Effector memory CD8-positive, alpha-beta T cell (primary cell): ENCODE measurements at regions not wholly inside any gene's neighbourhood (a gene's known extent, or its start where the extent isn't known, plus 50 kb on each side); places are given as distances from the start of the nearest gene placed in this dataset.

Experiments used
- ATAC-seq: fragments of 150-1000 bp; cut with Tn5 transposase; replicated peaks from 2 replicates; pipeline ENCODE4 v1.10.0; 2021; ENCODE audit warnings: mild to moderate bottlenecking, moderate library complexity
- DNase-seq, 3 experiments: peaks; one replicate each; pipeline ENCODE4 v3.0.0; 2021
- H3K27ac Mint-ChIP-seq, 2 donors: one replicate each; pipeline ENCODE4 v1.8.0; 2022; ENCODE audit warnings: mild to moderate bottlenecking in 2 of 2, mixed read lengths in 2 of 2, moderate library complexity in 2 of 2
- H3K27me3 Mint-ChIP-seq, 2 donors: one replicate each; pipeline ENCODE4 v1.8.0; 2022; ENCODE audit warnings: mixed read lengths in 2 of 2
- H3K36me3 Mint-ChIP-seq: one replicate; pipeline ENCODE4 v1.8.0; 2022; ENCODE audit warnings: mild to moderate bottlenecking, moderate library complexity, mixed read lengths; ENCODE audit not compliant: insufficient read depth
- H3K4me1 Mint-ChIP-seq, 2 donors: one replicate each; pipeline ENCODE4 v1.8.0; 2022; ENCODE audit warnings: low read depth in 2 of 2, mixed read lengths in 2 of 2
- H3K4me3 Mint-ChIP-seq, 2 donors: one replicate each; pipeline ENCODE4 v1.8.0; 2022; ENCODE audit warnings: mild to moderate bottlenecking in 2 of 2, mixed read lengths in 2 of 2, moderate library complexity in 2 of 2
- H3K9me3 Mint-ChIP-seq, 2 donors: one replicate each; pipeline ENCODE4 v1.8.0; 2022; ENCODE audit warnings: mixed read lengths in 2 of 2

DNA sequence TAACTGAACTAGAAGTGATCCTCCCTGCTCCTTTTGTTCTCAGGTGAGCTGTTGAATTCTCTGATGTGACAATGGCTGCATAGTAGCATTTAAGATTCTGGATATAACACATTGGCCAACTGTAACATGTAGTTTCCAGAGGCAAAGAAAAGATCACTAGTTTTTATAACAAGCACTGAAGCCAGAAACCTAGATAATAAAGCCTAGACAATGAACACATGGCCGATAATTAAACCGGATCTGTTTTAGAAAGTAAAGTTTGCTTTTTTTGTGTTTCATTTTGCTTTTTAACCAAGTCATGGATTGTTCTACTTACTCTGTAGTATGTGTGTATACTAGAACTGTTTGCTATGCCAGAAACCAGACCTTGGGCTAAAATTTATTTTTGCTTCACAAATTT, 225.5 kb upstream of the KLHL1 start:
- no peak overlapping the region for H3K27ac Mint-ChIP-seq
- no peaks in the 10 kb centered on the region for H3K36me3 Mint-ChIP-seq
- DNase-seq (no peak), ATAC-seq (no peak)
- H3K4me1 Mint-ChIP-seq, result no peaks in the 10 kb centered on the region
- H3K4me3 Mint-ChIP-seq, result no peak overlapping the region
- no peaks in the 10 kb centered on the region for H3K27me3 Mint-ChIP-seq
- H3K9me3 Mint-ChIP-seq, result peaks cover 2 to 13% of the 10 kb centered on the region in 2 donors

DNA sequence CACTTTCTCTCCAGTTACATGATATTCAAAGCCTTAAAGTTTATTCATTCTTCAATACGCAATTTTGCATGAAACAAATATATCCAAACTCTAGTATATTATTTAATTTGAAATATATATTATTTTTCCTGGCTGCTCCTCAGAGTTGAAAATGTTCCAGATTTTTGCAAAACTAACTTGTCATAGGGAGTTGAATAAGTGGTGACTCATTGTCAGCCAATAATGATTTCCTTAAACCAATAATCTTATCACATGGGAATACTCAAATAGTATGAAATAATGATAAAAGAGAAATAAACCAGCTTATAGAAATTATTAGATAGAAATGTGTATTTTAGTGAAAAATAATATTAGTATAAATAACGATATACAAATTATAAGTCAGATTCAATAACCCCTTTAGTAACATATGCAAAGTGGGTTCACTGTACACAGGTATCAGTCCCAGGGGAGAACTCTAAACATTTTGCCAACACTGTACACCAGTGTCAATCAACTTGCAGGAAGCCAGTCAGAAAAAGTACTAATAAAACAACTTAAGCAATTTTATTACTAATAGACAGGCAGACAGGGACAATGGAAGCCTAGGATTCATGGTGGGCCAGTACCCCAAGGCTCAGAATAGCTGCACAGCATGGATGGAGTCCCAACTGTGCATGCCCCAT, 222.6 kb upstream of the KLHL1 start:
- Mint-ChIP-seq H3K4me3 (no peak overlapping the region), H3K9me3 (peaks cover 4 to 16% of the 10 kb centered on the region in 2 donors), H3K4me1 (no peaks in the 10 kb centered on the region), H3K27ac (no peak overlapping the region), H3K27me3 (no peaks in the 10 kb centered on the region), H3K36me3 (no peaks in the 10 kb centered on the region)
- ATAC-seq, result no peak
- no peak for DNase-seq

DNA sequence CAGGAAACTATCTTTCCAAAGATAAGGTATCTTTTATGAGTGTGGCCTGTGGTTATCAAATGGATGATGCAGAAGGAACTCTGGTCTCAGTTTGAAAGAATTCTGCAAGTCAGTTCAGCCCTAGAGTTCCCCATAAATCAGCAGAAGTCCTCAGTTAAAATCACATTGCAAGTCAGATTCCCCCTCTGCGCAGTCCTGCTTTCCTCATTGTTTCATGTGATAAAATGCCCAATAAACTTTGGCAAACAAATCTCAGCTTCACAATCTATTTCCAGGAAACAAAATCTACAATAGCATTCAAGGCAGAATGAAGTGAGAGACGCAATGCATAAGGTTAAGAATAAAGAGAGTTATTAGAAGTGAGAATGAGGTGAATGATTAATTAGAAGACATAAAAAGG, 216.3 kb upstream of the KLHL1 start:
- Mint-ChIP-seq H3K4me3 (no peak overlapping the region), H3K4me1 (no peaks in the 10 kb centered on the region), H3K9me3 (peaks cover 2 to 19% of the 10 kb centered on the region in 2 donors)

DNA sequence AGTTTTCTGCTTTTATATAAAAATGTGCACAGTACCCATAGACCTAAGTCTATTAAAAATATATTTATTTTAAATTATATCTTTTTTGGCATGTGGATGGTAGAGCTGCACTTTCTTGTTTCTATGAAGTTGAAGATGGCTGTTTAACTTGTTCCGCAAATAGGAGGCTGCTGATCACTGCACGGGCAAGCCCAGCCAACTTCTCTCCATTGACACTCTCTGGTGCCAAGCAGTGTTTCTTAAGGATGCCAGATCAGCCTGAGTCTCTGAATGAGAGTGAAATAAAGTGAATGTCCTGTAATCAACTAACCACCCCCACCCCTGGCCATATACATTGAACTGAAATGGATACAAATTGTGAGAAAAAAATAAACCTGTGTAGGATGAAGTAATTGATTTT, 202.9 kb upstream of the KLHL1 start:
- no peaks in the 10 kb centered on the region for H3K27me3 Mint-ChIP-seq
- no peak overlapping the region for H3K27ac Mint-ChIP-seq
- no peak overlapping the region for H3K4me3 Mint-ChIP-seq
- H3K9me3 Mint-ChIP-seq, result peaks cover 0 to 12% of the 10 kb centered on the region in 2 donors
- DNase-seq, result no peak
- H3K4me1 Mint-ChIP-seq, result no peaks in the 10 kb centered on the region
- ATAC-seq, result no peak
- no peaks in the 10 kb centered on the region for H3K36me3 Mint-ChIP-seq

More for the DNA sequence above, 216.3 kb upstream of the KLHL1 start:
- Mint-ChIP-seq H3K27me3 (no peaks in the 10 kb centered on the region), H3K27ac (no peak overlapping the region), H3K36me3 (no peaks in the 10 kb centered on the region)
- DNase-seq (no peak), ATAC-seq (no peak)

DNA sequence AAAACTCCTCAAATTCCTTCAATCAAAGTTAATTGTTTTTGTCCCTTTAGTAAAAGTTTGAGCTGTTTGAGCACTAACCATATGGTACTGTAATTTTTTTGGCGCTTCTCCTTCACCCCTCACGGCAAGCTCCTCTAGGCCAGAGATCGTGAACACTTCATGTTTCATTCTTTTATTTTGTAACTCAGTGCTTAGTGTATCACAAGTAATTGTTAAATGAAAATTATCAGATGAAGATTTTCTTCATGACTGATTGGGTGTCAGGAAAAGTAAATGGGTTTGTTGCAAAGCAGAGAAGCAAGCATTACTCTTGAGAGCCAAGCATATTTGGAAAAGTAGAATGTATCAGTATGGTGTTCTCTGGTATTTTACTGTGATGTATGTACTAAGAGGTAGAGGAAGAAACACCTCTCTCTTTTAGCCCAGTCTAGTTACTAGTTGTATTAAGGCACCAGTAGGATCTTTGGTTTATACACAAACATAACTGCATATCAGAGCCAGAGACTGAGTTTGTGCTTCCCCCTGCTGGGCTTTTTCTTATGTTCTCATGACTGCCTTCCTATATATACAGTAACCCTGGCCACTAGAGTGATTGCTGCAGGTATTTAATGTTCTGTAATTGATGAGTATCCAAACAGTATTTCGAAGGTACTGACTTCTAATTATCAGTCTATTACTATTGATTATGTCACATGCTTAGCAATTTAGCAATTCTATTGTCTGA, 202.3 kb upstream of the KLHL1 start:
- no peak overlapping the region for H3K4me3 Mint-ChIP-seq
- DNase-seq (no peak), ATAC-seq (no peak)
- no peaks in the 10 kb centered on the region for H3K27me3 Mint-ChIP-seq
- peaks cover 0 to 12% of the 10 kb centered on the region in 2 donors for H3K9me3 Mint-ChIP-seq
- no peaks in the 10 kb centered on the region for H3K4me1 Mint-ChIP-seq
- no peaks in the 10 kb centered on the region for H3K36me3 Mint-ChIP-seq
- no peak overlapping the region for H3K27ac Mint-ChIP-seq

DNA sequence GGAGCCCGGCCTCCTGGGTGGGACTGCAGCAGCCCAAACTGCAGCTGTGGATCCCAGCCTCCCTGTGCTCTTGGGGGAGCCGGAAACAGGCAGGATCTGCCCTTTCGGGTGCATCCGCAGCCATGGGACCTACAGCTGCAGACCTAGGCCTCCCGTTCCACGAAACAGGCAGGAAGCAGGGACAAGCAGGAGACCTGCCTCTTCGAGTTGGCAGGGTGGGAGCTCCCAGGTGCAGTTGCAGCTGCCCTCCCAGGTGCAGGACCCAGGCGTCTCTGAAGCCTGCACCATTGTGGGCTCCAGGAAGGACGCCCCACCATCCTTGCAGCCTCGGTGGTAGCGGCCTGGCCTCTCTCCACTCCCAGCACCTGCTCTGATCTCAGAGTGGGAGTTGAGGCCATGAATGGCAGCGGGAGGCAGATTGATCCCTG, 189.0 kb upstream of the KLHL1 start:
- ATAC-seq (no peak), DNase-seq (no peak)
- H3K36me3 Mint-ChIP-seq, result no peaks in the 10 kb centered on the region
- peaks cover 8 to 22% of the 10 kb centered on the region in 2 donors for H3K9me3 Mint-ChIP-seq
- no peaks in the 10 kb centered on the region for H3K27me3 Mint-ChIP-seq
- no peak overlapping the region for H3K4me3 Mint-ChIP-seq
- H3K27ac Mint-ChIP-seq, result no peak overlapping the region
- H3K4me1 Mint-ChIP-seq, result no peaks in the 10 kb centered on the region

DNA sequence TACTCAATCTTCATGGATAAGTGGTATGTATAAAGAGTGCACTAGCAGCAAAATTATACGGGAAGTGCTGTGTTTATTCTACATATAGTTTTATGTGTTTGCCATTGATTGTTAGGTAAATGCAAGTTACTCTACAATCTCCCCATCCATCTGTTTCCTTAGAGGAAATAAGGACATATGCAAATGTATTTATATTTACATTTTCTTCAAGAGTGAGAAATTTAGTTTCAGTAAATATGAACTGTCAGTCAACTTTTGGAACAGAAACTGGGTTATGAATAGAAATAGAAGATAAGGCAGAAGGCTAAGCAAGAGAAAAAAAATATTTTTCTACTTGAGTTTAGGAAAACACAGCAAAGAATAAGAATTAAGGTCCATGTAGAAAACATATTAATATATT, 176.1 kb upstream of the KLHL1 start:
- no peak for DNase-seq
- Mint-ChIP-seq H3K4me1 (no peaks in the 10 kb centered on the region), H3K4me3 (no peak overlapping the region), H3K27me3 (no peaks in the 10 kb centered on the region), H3K9me3 (peaks cover 12 to 29% of the 10 kb centered on the region in 2 donors), H3K27ac (no peak overlapping the region), H3K36me3 (no peaks in the 10 kb centered on the region)
- no peak for ATAC-seq

DNA sequence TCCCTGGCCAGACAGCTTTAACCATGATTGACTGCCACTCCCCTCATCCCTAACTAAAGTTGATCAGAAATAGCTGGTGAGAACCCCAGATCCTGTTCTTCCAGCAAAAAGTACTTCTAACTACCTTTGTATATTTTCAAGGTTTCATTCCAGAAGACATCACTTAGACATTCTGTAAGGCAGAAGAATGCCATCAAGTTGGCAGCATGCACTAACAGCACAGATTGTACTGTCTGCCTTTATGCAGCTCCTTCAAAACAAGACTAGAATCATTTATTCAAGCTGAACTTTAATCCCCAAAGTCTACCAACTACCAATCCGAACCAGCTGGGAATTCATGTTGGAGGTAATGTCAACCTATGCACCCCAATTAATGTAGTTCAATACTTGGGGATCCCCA, 167.6 kb upstream of the KLHL1 start:
- DNase-seq (no peak), ATAC-seq (no peak)
- no peak overlapping the region for H3K4me3 Mint-ChIP-seq
- H3K36me3 Mint-ChIP-seq, result no peaks in the 10 kb centered on the region
- H3K27ac Mint-ChIP-seq, result no peak overlapping the region
- no peaks in the 10 kb centered on the region for H3K4me1 Mint-ChIP-seq
- peaks cover 4 to 7% of the 10 kb centered on the region in 2 donors for H3K9me3 Mint-ChIP-seq
- H3K27me3 Mint-ChIP-seq, result no peaks in the 10 kb centered on the region

DNA sequence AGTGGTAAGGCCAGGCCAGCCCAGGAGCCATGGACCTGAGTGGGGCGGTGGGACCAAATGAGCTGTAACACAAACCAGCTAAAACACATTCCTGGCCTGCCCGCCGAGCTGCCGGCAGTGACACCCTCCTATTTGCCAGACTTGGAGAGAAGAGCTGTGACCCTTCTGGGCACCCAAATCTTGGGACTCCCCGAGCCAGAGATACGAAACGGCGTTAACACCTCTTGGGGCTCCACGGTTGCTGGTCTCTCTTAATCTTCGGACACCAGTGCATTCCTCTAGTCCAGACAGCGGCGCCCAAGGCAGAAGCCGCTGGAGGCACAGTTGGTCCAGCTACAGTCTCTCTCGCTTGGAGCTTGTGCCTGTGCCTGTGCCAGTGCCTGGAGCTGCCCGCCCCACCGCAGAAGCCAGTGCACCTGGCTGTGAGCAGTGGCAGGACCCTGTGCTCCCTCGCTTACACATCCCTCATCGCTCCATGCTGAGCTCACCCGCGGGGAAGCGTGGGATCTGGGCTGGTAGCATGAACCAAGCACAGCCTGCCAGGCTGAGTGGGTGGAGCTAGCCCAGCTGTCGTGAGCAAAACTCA, 147.2 kb upstream of the KLHL1 start:
- no peak for ATAC-seq
- H3K9me3 Mint-ChIP-seq, result peaks cover 7% of the 10 kb centered on the region in 2 donors
- DNase-seq, result no peak
- H3K27ac Mint-ChIP-seq, result no peak overlapping the region
- H3K36me3 Mint-ChIP-seq, result no peaks in the 10 kb centered on the region
- no peaks in the 10 kb centered on the region for H3K4me1 Mint-ChIP-seq
- H3K4me3 Mint-ChIP-seq, result no peak overlapping the region
- H3K27me3 Mint-ChIP-seq, result no peaks in the 10 kb centered on the region

DNA sequence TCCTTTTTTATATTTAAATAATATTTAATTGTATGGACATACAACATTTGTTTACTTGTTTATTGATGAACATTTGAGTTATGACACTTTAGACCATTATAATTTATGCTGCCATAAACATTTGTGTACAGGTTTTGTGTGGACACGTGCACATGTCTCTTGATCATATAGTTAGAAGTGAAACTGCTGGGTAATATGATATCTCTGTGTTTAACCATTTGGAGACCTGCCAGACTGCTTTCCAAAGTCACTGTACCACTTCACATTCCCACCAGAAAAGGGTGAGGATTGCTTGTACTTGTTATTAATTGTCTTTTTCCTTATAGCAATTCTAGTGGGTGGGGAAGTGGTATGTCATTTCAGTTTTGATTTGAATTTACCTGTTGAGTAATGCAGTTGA, 145.6 kb upstream of the KLHL1 start:
- H3K27me3 Mint-ChIP-seq, result no peaks in the 10 kb centered on the region
- H3K9me3 Mint-ChIP-seq, result peaks cover 7 to 14% of the 10 kb centered on the region in 2 donors
- H3K27ac Mint-ChIP-seq, result no peak overlapping the region
- H3K36me3 Mint-ChIP-seq, result no peaks in the 10 kb centered on the region
- DNase-seq (no peak), ATAC-seq (no peak)
- H3K4me3 Mint-ChIP-seq, result no peak overlapping the region
- no peaks in the 10 kb centered on the region for H3K4me1 Mint-ChIP-seq

DNA sequence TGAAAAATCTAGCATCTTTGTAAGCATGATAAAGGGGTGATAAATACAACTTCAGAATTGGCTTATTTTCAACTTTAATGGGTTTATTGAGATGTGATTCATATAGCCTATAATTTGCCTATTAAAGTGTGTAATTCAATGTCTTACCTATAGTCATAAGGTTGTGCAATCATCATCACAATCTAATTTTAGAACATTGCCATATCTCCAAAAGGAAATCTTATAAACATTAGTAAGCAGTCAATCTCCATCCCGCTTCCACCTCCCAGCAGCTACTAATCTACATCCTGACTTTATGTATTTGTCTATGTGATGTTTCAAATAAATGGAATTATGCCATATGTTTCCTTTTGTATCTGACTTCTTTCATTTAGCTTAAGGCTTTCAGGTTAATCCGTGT, 145.2 kb upstream of the KLHL1 start:
- no peak overlapping the region for H3K27ac Mint-ChIP-seq
- no peaks in the 10 kb centered on the region for H3K36me3 Mint-ChIP-seq
- peaks cover 9 to 17% of the 10 kb centered on the region in 2 donors for H3K9me3 Mint-ChIP-seq
- DNase-seq, result no peak
- H3K4me3 Mint-ChIP-seq, result no peak overlapping the region
- ATAC-seq, result no peak
- H3K27me3 Mint-ChIP-seq, result no peaks in the 10 kb centered on the region
- H3K4me1 Mint-ChIP-seq, result no peaks in the 10 kb centered on the region

DNA sequence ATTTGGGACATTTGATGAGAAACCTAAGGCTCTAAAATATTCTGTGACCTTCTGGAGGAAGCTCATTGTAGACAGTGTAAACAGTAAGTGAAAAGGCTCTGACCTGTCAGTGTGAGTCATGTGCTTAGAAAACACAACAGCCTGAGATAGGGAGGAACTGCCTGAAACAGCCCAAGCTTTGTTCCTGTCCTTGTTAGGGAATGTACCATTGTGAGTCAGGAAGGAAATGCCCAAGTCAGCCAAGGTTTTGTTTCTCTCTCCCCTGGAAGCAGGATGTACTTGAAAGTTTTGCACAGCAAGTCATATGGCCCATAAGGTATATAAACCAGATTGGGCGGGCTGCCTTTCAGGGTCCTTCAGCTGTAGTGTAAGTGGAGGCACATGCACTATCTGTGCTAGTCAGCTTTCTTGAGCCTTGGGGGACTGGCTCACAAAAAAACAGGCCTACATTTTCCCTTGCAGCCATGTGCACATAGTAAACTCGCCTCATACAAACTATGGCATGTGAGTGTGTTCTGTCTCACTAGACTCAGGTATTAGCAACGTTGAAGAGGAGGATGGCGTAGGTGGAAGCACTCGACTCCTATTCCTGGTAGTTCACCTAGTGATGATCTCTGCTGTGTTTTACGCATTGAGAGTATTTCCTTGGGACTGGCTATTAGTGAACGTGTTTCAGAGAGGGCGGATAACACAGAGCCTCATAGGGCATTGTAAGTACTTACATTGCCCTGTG, 141.2 kb upstream of the KLHL1 start:
- H3K9me3 Mint-ChIP-seq, result peaks cover 9 to 19% of the 10 kb centered on the region in 2 donors

DNA sequence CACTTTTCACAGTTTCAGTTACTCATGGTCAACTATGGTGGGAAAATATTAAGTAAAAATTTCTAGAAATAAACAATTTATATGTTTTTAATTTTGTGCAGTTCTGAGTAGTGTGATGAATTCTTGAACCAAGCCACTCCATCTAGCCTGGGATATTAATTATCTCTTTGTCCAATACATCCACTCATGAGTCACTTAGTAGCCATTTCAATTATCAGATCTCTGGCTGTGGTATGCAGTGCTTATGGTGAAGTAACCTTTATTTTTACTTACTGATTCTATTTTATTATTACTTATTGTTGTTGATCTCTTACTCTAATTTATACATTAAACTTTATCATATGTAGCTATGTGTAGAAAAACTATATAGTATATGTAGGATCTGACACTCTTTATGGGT, 128.9 kb upstream of the KLHL1 start:
- Mint-ChIP-seq H3K27ac (no peak overlapping the region), H3K9me3 (peaks cover 10 to 18% of the 10 kb centered on the region in 2 donors), H3K4me3 (no peak overlapping the region), H3K36me3 (no peaks in the 10 kb centered on the region), H3K27me3 (no peaks in the 10 kb centered on the region), H3K4me1 (no peaks in the 10 kb centered on the region)
- no peak for DNase-seq
- no peak for ATAC-seq

More for the DNA sequence above, 141.2 kb upstream of the KLHL1 start:
- ATAC-seq, result no peak
- Mint-ChIP-seq H3K36me3 (no peaks in the 10 kb centered on the region), H3K4me1 (no peaks in the 10 kb centered on the region), H3K27ac (no peak overlapping the region), H3K4me3 (no peak overlapping the region), H3K27me3 (no peaks in the 10 kb centered on the region)
- DNase-seq, result no peak
